ENCODE measurements at regions not wholly inside any gene's neighbourhood (a gene's known extent, or its start where the extent isn't known, plus 50 kb on each side); places are given as distances from the start of the nearest gene placed in this dataset.

GRCh38 chr13:107028751-107029150, 460.8 kb upstream of the ARGLU1 start:
- no peak for TF ChIP-seq CTCF (conservative IDR thresholded peaks at IDR 0.05; ENCODE audit: low read depth, low read length)
- TF ChIP-seq EZH2 (IDR thresholded peaks at IDR 0.05; ENCODE audit: borderline replicate concordance, low read depth, low read length, poor library complexity, severe bottlenecking): no peak

Measured in A673 (cell line).